ENCODE measurements at regions not wholly inside any gene's neighbourhood (a gene's known extent, or its start where the extent isn't known, plus 50 kb on each side); places are given as distances from the start of the nearest gene placed in this dataset.
"Not testable (repeated sequence)": the region's sequence is repeated elsewhere in the genome, so short reads cannot be mapped to it uniquely, and the experiment has no call there.

DNA sequence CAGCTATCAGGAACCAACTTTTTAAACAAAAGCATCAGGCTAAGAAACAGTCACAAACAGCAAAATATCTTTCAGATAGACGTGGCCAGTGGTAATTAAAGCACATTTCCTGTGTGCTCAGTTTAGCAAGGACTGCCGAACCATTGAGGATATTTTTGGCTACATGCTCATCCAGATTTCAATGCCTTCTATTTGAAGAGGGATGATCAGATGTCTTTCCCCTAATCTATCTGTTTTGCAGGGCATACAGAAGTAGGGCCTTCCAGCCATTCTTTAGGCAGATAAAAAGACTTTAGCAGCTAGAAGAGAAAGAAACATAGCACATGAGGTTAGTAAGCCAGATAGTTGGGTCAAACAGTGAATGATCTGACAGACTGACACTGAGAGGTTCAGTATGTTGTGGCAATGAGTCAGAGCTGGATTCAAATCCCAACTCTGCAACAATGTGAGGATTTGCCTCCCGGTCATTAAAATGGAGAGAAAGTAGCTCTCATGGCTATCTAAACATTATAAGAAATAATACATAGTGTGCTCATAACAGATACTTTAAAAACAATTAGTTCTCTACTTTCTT, 100.0 kb upstream of the PRKG2 start:
- TF ChIP-seq, protein P1, sequence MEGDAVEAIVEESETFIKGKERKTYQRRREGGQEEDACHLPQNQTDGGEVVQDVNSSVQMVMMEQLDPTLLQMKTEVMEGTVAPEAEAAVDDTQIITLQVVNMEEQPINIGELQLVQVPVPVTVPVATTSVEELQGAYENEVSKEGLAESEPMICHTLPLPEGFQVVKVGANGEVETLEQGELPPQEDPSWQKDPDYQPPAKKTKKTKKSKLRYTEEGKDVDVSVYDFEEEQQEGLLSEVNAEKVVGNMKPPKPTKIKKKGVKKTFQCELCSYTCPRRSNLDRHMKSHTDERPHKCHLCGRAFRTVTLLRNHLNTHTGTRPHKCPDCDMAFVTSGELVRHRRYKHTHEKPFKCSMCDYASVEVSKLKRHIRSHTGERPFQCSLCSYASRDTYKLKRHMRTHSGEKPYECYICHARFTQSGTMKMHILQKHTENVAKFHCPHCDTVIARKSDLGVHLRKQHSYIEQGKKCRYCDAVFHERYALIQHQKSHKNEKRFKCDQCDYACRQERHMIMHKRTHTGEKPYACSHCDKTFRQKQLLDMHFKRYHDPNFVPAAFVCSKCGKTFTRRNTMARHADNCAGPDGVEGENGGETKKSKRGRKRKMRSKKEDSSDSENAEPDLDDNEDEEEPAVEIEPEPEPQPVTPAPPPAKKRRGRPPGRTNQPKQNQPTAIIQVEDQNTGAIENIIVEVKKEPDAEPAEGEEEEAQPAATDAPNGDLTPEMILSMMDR (IDR thresholded peaks at IDR 0.05; ENCODE audit: unreplicated experiment): no peak
- no peaks in the 10 kb centered on the region for H3K36me3 Mint-ChIP-seq
- peak overlapping the region; percentile 53 for H3K27ac Mint-ChIP-seq
- peaks cover 6% of the 10 kb centered on the region for H3K4me1 Mint-ChIP-seq
- peaks cover 6% of the 10 kb centered on the region for H3K9me3 Mint-ChIP-seq
- H3K27me3 Mint-ChIP-seq (ENCODE audit: low read depth): peaks cover 56% of the 10 kb centered on the region
- H3K4me3 Mint-ChIP-seq: no peak overlapping the region
- no peak for DNase-seq (ENCODE audit: low spot score in 2 of 2, unreplicated experiment in 2 of 2)

DNA sequence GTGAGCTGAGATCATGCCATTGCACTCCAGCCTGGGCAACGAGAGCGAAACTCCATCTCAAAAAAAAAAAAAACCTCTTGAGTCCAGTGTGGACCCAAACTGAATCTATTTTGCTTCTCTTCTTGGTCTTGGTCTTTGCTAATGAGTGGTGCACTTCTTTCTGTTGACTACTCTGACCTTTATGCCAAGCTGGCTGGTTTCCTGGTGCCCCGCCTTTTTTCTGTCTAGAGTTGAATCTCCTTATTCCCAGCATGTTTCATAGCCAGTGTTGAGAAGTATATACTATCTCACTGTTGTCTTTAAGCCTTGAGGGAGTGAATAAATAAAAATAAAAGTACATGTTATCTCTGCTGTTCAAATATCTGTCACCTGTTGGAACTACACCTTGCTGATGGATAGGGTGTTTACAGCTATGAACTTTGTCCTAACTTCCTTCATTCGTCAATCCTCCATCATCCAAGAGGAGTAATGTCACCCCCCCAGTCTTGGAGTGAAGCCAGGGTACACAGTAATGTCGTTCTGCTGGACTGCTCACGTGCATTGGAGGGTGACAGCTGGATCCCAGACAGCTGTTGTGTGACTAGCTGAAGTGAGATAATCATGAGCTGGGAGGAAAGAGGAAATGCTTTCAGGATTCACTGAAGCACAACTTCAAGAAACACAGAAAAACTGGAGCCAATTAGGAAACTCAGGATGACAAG, 99.3 kb upstream of the PRKG2 start:
- TF ChIP-seq, protein P1 (IDR thresholded peaks at IDR 0.05; ENCODE audit: unreplicated experiment): no peak
- H3K27me3 Mint-ChIP-seq (ENCODE audit: low read depth): peaks cover 49% of the 10 kb centered on the region
- H3K36me3 Mint-ChIP-seq: no peaks in the 10 kb centered on the region
- peak overlapping the region; percentile 53 for H3K27ac Mint-ChIP-seq
- DNase-seq (ENCODE audit: low spot score in 2 of 2, unreplicated experiment in 2 of 2): no peak
- peaks cover 6% of the 10 kb centered on the region for H3K9me3 Mint-ChIP-seq
- H3K4me3 Mint-ChIP-seq: no peak overlapping the region
- peaks cover 6% of the 10 kb centered on the region for H3K4me1 Mint-ChIP-seq

DNA sequence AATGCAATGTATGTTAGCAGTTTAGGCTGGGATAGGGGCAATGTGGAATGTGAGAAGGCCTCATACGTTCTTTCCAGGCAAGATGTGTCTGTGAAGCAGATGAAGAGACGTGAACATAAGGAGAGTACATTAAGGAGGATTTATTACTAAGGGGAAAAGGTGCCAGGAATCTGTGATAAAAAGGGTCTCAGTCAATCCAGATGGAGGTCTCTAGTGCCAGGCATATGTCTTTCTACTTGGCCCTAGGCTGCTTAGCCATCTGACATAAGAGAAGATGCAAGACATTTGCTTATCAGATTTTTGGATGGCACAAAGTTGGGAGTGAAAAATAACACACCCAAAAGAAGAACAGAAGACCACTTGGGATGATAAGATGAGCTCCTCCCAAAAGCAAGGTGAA, 93.0 kb upstream of the PRKG2 start:
- Mint-ChIP-seq H3K27me3 (ENCODE audit: low read depth) (peaks cover 38% of the 10 kb centered on the region), H3K9me3 (peaks cover 6% of the 10 kb centered on the region), H3K4me1 (no peaks in the 10 kb centered on the region), H3K4me3 (no peak overlapping the region), H3K27ac (no peak overlapping the region), H3K36me3 (no peaks in the 10 kb centered on the region)
- TF ChIP-seq, protein P1 (IDR thresholded peaks at IDR 0.05; ENCODE audit: unreplicated experiment): no peak
- no peak for DNase-seq (ENCODE audit: low spot score in 2 of 2, unreplicated experiment in 2 of 2)

DNA sequence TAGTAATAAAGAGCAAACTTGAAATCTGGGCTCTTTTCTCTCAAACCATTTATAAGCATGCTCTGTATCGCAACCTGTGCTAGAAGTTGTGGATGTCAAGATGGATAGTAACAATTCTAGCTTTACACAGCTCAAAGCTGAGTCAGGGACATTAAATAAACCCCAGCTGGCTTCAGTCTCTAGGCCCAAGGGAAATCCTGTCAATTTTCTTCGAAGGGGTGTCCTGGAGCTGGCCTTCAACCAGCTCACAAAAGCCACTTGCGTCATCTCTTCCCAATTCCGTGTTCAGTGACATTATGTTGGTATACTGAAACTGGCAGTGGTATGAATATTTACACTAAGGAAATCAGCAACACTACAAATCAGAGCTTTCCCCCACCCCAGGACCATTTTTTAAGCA, 89.8 kb upstream of the PRKG2 start:
- Mint-ChIP-seq H3K9me3 (no peaks in the 10 kb centered on the region), H3K27me3 (ENCODE audit: low read depth) (peaks cover 53% of the 10 kb centered on the region), H3K4me1 (no peaks in the 10 kb centered on the region), H3K36me3 (no peaks in the 10 kb centered on the region), H3K27ac (no peak overlapping the region), H3K4me3 (no peak overlapping the region)
- TF ChIP-seq, protein P1 (IDR thresholded peaks at IDR 0.05; ENCODE audit: unreplicated experiment): no peak
- DNase-seq (ENCODE audit: low spot score in 2 of 2, unreplicated experiment in 2 of 2): no peak

DNA sequence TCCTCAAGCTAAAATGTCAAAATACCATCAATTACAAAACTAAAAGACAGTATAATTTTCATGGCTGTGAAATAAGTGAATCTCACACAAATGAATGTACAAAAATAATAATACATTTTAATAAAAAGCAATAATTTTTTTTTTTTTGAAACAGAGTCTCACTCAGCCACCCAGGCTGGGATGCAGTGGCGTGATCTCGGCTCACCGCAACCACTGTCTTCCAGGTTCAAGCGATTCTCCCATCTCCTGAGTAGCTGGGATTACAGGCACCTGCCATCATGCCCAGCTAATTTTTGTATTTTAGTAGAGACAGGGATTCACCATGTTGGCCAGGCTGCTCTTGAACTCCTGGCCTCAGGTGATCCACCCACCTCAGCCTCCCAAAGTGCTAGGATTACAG, 85.3 kb upstream of the PRKG2 start:
- H3K27ac Mint-ChIP-seq, H3K4me3 Mint-ChIP-seq: not testable (repeated sequence)

DNA sequence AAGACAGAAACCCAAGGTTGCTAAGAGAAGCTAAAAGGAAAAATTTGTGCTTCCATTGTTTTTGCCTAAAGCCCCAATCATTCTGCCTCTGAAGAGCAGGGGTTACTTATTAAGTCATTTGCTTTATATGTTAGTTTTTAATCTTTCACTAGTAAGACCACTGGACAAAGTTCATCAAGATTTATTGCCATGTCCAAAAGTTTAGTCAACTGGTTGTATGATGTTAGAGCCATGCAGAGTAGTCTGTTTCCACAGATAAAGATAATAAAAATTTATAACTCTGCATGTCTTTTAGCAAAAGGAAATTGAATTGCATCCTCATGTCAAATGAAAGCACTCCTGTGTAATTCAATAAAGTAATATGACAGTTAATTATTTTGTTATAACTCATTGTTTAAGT, 75.8 kb upstream of the PRKG2 start:
- no peaks in the 10 kb centered on the region for H3K36me3 Mint-ChIP-seq
- H3K27me3 Mint-ChIP-seq (ENCODE audit: low read depth): peaks cover 46% of the 10 kb centered on the region
- TF ChIP-seq, protein P1 (IDR thresholded peaks at IDR 0.05; ENCODE audit: unreplicated experiment): no peak
- no peaks in the 10 kb centered on the region for H3K9me3 Mint-ChIP-seq
- peaks cover 11% of the 10 kb centered on the region for H3K4me1 Mint-ChIP-seq
- no peak overlapping the region for H3K4me3 Mint-ChIP-seq
- H3K27ac Mint-ChIP-seq: no peak overlapping the region
- DNase-seq (ENCODE audit: low spot score in 2 of 2, unreplicated experiment in 2 of 2): no peak

More for the DNA sequence above, 85.3 kb upstream of the PRKG2 start:
- DNase-seq (ENCODE audit: low spot score in 2 of 2, unreplicated experiment in 2 of 2); H3K36me3 Mint-ChIP-seq; H3K4me1 Mint-ChIP-seq: not testable (repeated sequence)
- H3K27me3 Mint-ChIP-seq (ENCODE audit: low read depth): peaks cover 55% of the 10 kb centered on the region
- peaks cover 18% of the 10 kb centered on the region for H3K9me3 Mint-ChIP-seq

Measured in mesothelial cell of epicardium (in vitro differentiated cells).